Spleen (tissue), 7 donors: ENCODE measurements at regions not wholly inside any gene's neighbourhood (a gene's known extent, or its start where the extent isn't known, plus 50 kb on each side); places are given as distances from the start of the nearest gene placed in this dataset.

ENCODE experiments used
- POLR2A ChIP-seq, 3 donors: fragments of 450-650 bp; IDR thresholded peaks; one replicate each; pipeline ENCODE4 v1.5.1; 2017; ENCODE audit warnings: antibody characterized with exemption in 3 of 3, mild to moderate bottlenecking in 1 of 3
- POLR2AphosphoS5 ChIP-seq, 3 donors: sonication (generic); formaldehyde crosslinking; IDR thresholded peaks; one replicate each; pipeline ENCODE4 v1.5.1; 2017; ENCODE audit warnings: antibody characterized with exemption in 3 of 3
- TF ChIP-seq, protein P1 (sequence below), 11 experiments: fragments of 200-600 bp in 7 of 11; fragments of 450-650 bp in 4 of 11; sonication (generic) in 4 of 11; IDR thresholded peaks in 8 of 11; conservative IDR thresholded peaks in 3 of 11; 1 replicate in 7 of 11; 2 replicates in 4 of 11; pipeline versions ENCODE4 v1.4.0 to v1.8.0; 2016 to 2021; ENCODE audit warnings: antibody characterized with exemption in 11 of 11, inconsistent platforms in 4 of 11, mild to moderate bottlenecking in 1 of 11
- donor health status: DM: no; HTN: no; CAD: no; lungs with moderate emphysema.
- donor health status: DM: no; HTN: no; CAD: no.
- donor health status: DM: no; HTN: no; CAD: no.

DNA sequence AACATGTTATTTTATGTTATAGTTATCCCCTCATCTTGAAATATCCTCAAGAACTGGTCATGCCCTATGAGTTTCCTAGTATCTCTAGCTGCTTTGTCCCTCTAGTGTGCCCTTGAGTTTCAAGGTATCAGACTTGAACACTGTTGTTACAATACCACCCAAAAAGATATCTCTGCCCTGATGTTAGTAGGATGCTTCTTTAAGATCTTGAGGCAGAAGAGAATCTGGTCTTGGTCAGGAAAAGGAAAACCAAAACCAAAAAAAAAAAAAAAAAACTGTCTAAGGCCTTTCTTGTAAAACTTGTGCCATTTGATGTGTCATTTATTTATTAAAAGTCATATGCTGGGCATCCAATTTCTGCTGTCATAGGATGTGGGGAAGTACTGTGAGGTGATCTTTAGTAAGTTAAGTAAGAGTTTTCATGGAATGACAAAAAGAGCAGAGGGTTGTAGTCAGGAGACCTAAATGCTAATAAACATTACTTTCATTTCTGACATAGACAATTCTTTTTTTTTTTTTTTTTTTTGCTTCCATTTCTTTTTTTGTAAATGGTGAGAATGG, 229.7 kb downstream of the NECTIN3 start:
- TF ChIP-seq, protein P1, sequence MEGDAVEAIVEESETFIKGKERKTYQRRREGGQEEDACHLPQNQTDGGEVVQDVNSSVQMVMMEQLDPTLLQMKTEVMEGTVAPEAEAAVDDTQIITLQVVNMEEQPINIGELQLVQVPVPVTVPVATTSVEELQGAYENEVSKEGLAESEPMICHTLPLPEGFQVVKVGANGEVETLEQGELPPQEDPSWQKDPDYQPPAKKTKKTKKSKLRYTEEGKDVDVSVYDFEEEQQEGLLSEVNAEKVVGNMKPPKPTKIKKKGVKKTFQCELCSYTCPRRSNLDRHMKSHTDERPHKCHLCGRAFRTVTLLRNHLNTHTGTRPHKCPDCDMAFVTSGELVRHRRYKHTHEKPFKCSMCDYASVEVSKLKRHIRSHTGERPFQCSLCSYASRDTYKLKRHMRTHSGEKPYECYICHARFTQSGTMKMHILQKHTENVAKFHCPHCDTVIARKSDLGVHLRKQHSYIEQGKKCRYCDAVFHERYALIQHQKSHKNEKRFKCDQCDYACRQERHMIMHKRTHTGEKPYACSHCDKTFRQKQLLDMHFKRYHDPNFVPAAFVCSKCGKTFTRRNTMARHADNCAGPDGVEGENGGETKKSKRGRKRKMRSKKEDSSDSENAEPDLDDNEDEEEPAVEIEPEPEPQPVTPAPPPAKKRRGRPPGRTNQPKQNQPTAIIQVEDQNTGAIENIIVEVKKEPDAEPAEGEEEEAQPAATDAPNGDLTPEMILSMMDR (IDR thresholded peaks at IDR 0.05 in 8 of 11, conservative IDR thresholded peaks at IDR 0.05 in 3 of 11), result no peak
- no peak for TF ChIP-seq POLR2A (IDR thresholded peaks at IDR 0.05)
- no peak for TF ChIP-seq POLR2AphosphoS5 (IDR thresholded peaks at IDR 0.05)
